ENCODE measurements at regions not wholly inside any gene's neighbourhood (a gene's known extent, or its start where the extent isn't known, plus 50 kb on each side); places are given as distances from the start of the nearest gene placed in this dataset.

- Histone ChIP-seq H3K79me2 (ENCODE audit: control insufficient read depth, insufficient read depth, low read length) (no peaks in the 10 kb centered on the region), H3K36me3 (ENCODE audit: control insufficient read depth in 2 of 2, insufficient read depth in 2 of 2, low read length in 1 of 2) (no peaks in the 10 kb centered on the region), H3K9me3 (replicated peaks; ENCODE audit: control insufficient read depth, insufficient read depth, low read length) (no peaks in the 10 kb centered on the region), H3K4me3 (no peak overlapping the region), H3K4me1 (ENCODE audit: control insufficient read depth, insufficient read depth, low read length) (no peaks in the 10 kb centered on the region), H3K27me3 (replicated peaks in 1 of 2; ENCODE audit: control insufficient read depth in 2 of 2, insufficient read depth in 2 of 2, low read length in 1 of 2) (no peaks in the 10 kb centered on the region), H3K27ac (ENCODE audit: control insufficient read depth, insufficient read depth) (no peak overlapping the region), H3K4me2 (ENCODE audit: control insufficient read depth, insufficient read depth) (no peak overlapping the region), H4K20me1 (ENCODE audit: control insufficient read depth, insufficient read depth) (no peaks in the 10 kb centered on the region), H2AFZ (ENCODE audit: control insufficient read depth, low read depth, low read length) (no peak overlapping the region), H3K9ac (ENCODE audit: control insufficient read depth, insufficient read depth, low read length) (no peak overlapping the region)
- RAD21 ChIA-PET (ENCODE audit: unreplicated experiment) = no interaction called here
- POLR2A ChIA-PET = no interaction called here
- CTCF ChIA-PET = no interaction called here
- TF ChIP-seq NR2C1 (IDR thresholded peaks at IDR 0.05) (no peak), BRCA1 (IDR thresholded peaks at IDR 0.05; ENCODE audit: low read depth, low read length) (no peak), IKZF1 (conservative IDR thresholded peaks at IDR 0.05) (no peak), ZNF24 (IDR thresholded peaks at IDR 0.05) (no peak), REST (IDR thresholded peaks at IDR 0.05; ENCODE audit: low read depth, low read length) (no peak), NR2C2 (IDR thresholded peaks at IDR 0.05; ENCODE audit: borderline replicate concordance, control insufficient read depth, insufficient read length, low read depth) (no peak)
- intact Hi-C loops (cut with micrococcal nuclease; ENCODE audit: unreplicated experiment) = no loop called here
- FAIRE-seq = no peak
- no peak for ATAC-seq
- 20% methylated on average over 2 of the region's 2 CpGs for WGBS (ENCODE audit: insufficient coverage, insufficient replicate concordance, low lambda C conversion rate, missing lambda C conversion rate)
- in situ Hi-C loops (cut with MboI) = no loop called here
- no peak for DNase-seq (ENCODE audit: low read depth, low spot score)
- SMC1A ChIA-PET (ENCODE audit: uncharacterized antibody, unreplicated experiment) = no interaction called here
- BruUV-seq (replicated peaks) = no TSS peak
These were observed 225.5 kb upstream of the ATP10B start for GRCh38 chr5:161077496-161077895.

All from GM12878 (cell line).